Loucy (cell line): ENCODE measurements at regions not wholly inside any gene's neighbourhood (a gene's known extent, or its start where the extent isn't known, plus 50 kb on each side); places are given as distances from the start of the nearest gene placed in this dataset.

ENCODE experiments used
- CTCF ChIP-seq: fragments of 200-600 bp; sonication (generic); conservative IDR thresholded peaks from 2 replicates; pipeline ENCODE4 v1.5.1; 2014; ENCODE audit warnings: mild to moderate bottlenecking, antibody characterized with exemption, low read length
- EZH2phosphoT487 ChIP-seq: fragments of 200-600 bp; IDR thresholded peaks from 2 replicates; pipeline ENCODE4 v1.6.1; 2018; ENCODE audit warnings: antibody characterized with exemption, mild to moderate bottlenecking, moderate library complexity, borderline replicate concordance

GRCh38 chr17:56675876-56676660 lies 82.6 kb downstream of the NOG start:
- TF ChIP-seq CTCF (no peak), EZH2phosphoT487 (no peak)
